ENCODE measurements at regions not wholly inside any gene's neighbourhood (a gene's known extent, or its start where the extent isn't known, plus 50 kb on each side); places are given as distances from the start of the nearest gene placed in this dataset.

DNA sequence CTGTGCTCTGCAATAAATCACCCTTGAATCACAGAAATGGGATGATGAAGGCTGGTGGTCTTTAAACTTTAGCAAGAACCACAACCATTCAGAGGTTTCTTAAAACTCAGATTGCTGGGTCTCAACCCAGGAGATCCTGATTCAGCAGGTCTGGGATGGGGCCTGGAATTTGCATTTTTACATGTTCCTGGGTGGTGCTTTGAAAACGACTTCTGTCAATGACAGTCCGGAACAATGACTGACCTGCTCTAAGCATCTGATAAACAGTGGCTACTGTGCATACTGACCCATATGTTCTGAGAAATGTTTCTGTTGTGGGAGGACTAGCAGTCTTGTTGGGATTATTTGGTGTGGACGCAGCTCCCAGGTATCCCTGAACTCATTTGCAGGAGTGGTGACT, 92.7 kb downstream of the GADD45G start:
- DNase-seq: no peak

DNA sequence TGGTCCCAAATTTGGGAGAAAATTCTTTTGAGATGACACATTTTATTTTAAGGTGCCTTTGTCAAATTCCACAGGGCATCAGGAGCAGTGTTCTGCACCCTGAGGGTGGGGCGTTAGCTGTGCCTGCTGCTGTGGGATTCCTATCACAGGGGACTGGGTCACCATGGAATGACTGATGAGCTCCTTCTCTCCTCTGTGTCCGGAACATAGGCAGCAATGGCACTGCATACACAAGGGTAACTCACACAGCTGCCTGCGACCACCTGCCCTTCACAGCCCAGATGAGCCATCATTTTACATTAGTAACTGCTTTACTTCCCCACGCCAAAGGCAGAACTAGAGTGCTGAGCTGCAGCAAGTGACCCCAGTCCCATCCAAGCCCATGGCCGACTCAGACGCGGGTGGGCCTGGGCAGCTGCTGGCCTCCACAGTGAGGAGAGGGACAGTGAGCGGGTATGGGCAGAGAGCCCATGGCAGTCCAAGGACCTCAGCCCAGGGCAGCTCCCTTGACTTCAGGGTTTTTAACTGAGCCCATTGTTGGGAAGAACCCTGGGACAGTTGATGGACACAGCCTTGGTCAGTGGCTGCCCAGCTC, 93.7 kb downstream of the GADD45G start:
- no peak for DNase-seq

DNA sequence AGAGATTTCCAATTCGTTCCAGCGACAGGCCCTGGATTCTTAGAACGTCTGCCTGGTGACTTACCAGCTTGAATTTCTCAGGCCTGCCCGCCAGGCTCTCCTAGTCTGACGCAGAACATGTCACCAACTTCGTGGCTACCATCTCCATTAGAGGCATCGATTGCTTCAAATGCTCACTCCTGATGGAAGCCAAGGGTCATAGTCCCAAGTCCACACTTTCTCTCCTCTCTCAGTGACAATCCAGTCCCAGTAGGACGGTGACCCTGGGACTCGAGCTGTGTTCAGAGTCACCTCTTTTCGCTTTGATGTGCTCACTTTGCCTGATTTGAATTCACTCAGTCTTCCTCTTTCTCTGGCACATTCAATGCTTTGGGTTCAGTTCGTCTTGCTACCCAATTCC, 94.8 kb downstream of the GADD45G start:
- DNase-seq: no peak

DNA sequence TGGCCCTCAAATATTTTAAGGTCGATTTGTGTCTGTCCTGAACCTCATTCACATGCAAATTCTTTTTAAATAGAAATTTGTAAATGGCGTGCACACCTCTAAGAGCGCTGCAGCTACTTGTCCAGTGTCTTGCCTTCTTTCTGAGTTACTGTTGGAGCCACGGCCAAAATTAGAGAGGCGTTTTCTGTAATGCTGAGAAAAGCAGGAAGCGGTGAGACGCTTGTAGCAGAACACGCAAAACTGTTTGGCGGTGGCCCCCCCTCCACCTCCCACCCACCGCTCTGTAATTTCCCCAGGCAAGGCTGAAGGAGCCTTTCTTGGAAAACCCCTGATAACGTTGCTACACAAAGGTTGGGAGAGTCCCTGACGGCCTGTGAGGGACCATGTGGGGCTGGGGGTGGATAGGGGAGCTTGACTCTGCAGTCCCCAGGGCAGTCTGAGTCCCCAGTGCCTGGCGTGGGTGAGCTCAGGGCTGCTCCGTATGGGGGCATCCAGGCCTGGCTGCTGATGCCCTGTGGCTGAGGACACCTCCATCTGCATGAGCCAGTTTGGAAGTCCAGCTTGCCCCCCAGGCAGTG, 96.5 kb downstream of the GADD45G start:
- DNase-seq: no peak

DNA sequence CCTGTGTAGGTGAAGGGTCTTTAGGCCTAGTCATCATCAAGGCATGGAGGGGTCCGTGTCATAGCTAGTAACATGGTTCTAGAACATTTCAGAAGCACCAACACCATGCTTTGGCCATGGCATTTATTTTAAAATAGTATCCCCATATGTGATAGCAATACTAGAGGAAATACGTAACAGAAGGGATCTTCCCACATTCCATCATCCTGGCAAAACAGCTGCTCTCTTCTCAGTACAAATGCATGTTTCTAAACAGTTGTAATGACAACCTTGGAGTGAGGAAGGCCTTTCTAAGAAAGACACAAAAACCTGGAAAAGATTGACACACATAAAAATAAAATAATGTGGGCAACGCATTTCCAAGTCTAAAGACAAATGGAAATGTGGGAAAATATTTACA, 97.6 kb downstream of the GADD45G start:
- DNase-seq: no peak

DNA sequence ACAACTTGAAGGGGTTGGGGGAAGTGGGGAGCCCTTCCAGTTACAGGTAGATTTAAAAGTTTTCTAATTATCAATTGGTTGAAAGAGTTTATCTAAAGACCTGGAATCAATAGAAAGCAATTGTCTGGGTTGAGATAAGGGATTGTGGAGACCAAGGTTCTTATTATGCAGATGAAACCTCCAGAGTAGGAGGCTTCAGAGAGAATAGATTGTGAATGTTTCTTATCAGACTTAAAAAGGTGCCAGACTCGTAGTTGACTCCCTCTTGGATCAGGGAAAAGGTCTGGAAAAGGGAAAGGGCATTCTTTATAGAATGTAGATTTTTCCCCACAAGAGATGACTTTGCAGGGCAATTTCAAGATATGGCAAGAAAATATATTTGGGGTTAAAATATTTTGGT, 100.8 kb downstream of the GADD45G start:
- no peak for DNase-seq

DNA sequence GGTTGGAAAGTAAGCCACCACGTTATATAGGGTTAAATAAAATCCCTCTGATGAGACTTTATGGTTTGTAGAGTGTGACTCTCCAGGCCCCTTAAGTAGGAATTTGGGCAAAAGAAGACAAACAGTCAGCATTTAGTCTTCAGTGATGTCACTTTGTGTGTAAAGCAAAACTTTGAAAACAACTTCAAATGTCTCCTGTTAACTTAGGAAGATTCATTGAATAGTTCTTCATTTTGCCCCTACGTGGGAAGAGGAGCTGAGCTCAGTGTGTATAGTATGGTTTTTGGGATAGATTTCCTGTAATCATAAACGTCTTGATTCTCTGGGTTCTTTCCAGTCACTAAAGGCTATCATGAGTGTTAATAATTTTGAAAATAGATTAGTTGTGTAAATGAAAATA, 101.3 kb downstream of the GADD45G start:
- DNase-seq: no peak

DNA sequence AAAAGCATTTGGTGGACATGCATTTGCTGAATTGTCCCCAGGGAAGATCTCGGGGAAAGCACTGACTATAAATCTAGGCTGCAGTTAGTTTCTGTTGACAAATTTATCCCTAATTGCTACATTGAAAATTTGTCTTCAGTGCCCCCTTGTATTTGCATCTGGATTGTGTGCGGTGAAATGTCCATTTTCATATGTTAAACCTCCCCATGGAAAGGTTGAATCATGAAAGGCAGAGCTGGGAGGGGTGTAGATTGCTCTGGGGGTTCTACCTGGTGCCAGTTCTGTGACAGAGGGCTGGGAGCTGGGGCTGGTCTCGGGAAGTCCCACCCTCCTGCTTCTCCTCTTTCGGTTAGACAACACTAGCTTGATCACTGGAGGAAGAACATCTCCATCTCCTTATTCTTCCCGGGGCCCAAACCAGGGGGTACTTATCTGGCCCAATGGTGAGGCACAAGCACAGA, 101.9 kb downstream of the GADD45G start:
- no peak for DNase-seq

DNA sequence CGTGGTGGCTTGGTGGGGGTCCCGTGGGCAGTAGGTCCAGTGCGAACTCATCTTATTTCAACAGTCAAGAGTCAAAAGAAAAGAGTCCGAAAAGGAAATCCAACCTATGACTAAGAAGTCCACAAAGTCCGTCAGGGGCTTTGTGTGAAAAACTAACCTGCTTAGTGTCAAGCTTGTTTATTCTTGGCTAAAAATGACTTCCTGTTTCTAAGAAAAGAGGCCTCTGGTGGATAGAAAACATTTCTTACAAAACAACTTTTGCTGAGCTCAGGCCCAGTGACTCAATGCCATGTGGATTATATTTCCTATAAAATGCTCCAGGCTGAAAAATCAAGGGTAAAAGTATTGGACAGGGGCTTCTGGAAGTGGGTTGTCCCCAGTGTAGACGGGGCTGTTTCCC, 105.9 kb downstream of the GADD45G start:
- DNase-seq: no peak

DNA sequence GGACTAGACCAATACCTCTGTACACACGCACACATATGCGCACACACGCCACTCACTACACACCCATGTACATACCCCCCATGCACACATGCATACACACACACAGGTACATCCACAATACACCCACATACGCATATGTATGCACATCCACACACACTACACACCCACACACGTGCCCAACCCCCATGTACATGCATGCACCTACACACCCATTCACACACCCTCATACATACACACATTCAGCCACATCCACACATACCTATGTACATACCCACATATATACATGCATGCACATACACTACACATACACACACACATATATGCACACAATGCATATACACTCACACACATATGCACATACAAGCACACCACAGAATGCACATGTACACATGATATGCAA, 107.1 kb downstream of the GADD45G start:
- DNase-seq: no peak

DNA sequence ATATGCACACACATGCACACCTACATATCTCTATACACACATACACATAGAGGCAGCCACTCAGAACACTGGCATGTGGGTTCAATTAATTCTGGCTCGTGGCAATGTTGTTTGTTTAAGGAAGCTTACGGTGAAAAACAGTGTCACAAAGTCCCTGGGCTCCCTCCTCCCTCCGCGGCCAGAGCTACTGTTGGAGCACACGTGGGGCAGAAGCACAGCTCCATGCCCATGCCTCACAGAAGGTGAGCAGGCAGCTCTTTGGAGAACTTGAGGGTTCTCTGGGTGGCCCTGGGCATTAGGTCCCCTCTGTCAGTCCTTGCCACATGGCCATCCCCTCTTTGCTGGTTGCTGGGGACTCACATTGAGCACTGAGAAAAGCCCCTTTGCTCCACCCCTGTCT, 107.5 kb downstream of the GADD45G start:
- DNase-seq: no peak

DNA sequence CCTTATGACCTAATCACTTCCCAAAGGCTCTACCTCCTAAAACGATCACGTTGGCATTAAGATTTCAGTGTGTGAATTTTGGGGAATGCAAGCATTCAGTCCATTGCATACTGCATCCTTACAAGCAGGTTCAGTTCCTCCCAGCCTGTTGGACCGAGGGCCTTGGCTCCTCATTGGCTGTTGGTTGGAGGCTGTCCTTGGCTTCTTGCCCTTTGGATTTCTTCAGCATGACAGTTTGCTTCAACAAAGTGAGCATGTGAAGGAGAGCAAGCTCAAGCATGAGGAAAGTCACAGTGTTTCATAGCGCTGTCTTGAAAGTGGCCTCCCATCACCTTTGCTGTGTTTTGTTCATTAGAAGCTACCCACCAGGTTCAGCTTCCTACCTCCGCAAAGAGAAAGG, 109.5 kb downstream of the GADD45G start:
- DNase-seq: no peak

DNA sequence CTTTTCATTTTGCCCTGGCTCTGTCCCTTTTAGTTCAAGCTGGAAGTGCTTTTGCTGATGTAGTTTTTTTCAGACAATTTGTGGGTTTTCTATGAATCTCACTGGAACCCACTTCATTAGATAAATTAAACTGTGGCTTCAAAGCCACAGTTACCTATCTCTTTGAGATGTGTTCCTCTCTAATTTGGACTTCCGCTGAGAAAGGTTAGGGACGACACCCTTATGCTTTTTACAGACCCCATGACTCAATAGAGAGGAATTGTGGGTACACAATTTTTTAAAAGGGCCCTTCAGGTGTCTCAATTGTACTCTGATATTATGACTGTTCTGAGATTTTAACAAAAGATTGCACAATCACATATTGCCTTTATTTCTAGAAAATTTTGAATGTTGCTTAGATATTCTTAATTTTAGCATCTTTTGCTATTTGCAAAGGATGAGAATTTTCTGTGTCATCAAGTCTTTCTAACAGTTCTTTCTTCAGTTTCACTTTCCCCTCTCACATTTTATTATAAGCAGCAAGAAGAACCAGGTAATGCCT, 110.6 kb downstream of the GADD45G start:
- no peak for DNase-seq

DNA sequence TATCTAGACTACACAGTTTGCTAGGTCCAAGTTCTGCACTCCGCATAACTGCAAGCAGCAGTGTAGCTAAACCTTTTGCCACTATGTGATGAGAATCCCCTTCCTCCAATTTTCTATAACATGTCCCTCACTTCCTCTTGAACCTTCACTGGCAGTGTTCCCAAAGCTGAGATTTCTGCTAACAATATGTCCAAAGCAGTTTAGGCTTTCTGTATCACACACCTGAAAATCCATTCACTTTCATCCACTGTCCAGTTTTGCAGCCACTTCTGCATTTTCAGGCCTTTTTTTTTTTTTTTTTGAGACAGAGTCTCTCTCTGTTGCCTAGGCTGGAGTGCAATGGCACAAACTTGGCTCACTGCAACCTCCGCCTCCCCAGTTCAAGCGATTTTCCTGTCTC, 111.1 kb downstream of the GADD45G start:
- no peak for DNase-seq

DNA sequence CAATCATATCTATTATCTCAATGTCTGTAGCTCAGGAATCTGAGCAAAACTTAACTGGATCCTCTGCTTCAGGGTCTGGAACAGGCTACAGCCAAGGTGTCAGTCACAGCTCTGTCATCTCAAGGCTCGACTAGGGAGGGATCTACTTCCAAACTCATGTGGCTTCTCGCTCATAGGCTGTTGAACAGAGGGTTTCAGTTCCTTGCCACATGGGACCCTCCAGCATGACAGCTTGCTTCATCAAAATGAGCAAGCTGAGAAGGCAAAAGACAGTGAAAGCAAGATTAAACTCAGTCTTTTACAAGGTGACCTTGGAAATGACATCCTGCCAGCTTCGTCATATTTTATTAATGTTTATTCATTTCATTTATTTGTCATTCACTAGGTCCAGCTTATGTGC, 111.7 kb downstream of the GADD45G start:
- no peak for DNase-seq

DNA sequence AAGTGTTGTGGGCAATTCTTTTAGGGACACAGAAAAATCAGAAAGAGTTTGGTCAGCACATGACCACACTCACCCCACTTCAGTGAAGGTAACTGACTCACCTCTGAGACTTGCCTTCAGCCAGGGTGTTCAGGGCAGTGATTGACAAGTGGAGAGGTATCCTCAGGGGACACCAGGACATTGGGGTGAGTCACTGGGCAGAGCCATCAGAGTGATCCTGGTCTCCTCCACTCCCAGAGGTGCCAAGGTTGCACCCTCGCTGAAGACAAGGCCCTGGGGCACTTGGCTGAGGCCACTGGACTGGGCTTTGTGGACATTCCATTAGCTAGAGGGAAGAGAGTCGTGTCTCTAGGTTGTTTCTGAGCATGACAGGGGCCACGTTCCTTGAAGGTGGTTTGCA, 113.4 kb downstream of the GADD45G start:
- no peak for DNase-seq

DNA sequence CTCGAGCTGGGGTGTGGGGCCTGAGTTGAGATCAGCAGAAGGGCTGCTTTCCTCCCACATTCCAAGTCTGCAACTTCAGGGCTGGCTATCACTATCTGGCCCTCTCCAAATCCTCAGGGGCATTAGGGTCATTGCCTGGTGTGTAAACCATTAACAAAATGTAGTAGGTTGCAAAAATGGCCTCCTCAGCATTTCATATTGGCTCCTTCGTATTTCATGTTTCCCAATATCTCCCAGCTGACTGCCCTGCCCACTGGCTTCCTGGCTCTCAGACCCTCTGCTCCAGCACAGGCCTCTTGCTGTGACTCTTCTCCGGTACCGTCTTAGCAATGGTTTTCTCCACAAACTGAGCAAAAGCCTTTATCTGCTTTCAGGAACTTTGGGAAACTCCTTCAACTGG, 113.8 kb downstream of the GADD45G start:
- DNase-seq: no peak

DNA sequence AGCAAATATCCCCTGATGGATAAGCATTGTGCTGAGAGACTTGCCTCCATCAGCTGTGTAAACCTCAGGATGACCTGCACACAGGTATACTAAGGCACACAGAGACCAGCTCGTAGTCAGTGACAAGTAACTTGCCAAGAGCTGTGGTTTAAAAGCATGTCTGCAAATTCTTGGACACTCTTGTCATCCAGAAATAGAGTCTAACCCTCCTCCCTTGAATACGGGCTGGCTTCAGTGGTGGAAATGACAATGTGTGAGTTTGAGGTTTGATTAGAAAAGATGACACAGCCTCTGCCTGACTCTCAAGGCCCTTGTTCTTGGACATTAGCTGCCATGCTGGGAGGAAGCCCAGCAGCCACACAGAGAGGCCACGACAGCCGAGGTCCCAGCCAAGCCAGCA, 114.4 kb downstream of the GADD45G start:
- no peak for DNase-seq

DNA sequence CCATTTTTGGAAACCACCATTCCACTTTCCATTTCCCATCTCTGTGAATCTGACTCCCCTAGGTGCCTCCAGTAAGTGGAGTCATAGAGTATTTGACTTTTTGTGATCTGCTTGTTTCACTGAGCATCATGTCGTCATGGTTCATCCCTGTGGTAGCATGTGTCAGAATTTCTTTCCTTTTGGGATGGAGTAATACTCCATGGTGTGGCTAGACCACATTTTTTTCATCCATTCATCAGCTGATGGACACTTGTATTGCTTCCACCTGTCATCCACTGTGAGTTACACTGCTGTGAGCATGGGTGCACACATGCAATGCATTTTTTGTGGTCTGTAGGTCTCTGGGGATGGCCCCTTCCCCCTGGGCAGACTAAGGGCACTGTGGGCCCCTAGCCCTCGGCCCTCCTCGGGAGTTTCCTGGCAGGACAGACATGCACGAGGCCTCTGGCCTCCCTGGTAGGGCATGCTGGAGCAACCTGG, 115.9 kb downstream of the GADD45G start:
- DNase-seq: no peak

DNA sequence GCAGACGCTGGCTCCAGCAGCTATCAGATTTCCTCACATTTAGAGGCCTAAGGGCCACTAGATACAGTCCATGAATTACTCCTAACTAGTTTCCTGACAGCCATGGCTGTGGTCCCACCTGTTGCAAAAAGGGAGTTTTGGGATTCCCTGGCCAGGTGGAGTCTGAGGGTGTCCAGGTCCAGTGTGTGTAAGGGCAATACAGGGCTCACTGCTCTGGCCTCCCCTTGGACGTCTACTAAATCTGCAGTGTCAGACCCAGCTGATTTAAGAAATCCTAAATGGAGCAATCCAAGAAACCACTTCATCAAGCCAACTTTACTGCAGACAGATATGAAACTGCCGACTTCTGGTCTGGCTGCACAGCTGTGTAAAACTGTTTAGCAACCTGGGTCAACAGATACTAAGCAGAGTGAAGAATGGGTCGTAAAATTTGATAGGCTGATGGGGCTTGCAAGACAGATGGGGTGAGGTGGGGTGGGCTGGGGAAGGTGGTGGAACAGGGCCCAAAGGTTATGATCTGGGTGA, 116.4 kb downstream of the GADD45G start:
- no peak for DNase-seq

DNA sequence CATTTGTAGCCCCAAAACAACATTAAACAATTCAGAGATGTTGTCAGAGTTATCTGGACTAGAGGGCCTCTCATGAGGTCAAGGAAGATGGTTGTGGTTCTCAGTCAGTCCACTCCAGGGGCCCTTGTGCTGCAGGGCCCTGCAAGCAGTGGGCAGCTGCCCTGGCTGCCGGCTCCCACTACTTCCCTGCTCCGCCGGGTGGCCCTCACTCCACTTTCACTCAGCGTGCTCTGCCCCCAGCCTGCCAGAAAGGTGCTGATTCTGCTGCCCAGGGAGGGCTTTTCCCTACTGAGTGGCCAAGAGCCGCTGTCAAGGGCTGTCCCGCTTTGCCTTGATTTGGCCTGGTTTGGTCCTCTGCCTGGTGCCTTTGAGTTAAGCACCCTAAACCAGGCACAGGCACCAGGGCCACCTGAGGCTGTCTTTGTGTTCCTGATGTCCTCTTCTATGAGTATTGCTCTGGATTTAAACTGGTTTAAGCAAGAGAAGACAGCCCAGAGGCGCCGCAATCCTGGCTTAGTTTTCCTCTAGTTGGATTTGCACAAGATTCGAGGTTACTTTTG, 117.2 kb downstream of the GADD45G start:
- DNase-seq: no peak

DNA sequence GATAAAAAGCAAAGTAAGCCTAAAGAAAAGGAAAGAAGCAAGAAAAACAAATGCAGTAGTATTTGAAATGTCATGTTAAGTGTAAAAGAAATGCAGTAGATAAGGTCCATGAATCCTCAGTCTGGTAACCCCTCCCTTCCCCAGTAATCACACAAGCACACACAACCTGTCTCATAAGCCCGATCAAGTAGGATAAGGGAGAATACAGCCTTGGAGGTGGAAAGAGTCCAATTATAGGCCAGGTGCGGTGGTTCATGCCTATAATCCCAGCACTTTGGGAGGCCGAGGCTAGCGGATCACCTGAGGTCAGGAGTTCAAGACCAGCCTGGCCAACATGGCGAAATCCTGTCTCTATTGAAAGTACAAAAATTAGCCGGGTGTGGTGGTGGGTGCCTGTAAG, 117.9 kb downstream of the GADD45G start:
- DNase-seq: no peak

DNA sequence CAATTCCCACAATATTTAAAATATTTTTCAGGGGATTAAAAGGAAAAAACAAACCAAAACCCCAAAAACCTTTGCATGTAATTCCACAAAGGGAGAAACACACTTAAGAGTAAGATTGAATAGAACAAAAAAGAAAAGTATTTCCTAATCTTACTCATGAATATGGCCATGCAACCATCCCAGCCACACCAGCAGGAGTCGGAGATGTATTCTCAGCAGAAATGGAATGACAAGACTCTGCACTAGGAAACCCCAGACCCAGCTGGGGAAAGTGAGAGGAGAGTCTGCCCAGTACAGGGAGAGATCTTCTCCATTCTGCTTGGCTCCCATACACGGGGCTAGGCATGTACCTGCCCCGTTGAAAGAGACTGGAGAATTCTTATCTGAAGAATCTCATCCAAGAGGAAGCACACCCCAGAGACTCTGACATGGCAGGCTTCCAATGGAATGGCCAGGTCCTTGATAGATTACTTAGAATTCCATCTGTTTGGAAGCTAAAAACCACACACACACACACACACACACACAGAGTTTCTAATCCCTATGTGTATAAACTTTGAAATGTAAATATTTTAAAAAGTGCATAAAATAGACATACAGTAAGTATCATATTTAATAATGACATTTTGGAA, 118.8 kb downstream of the GADD45G start:
- DNase-seq: no peak

DNA sequence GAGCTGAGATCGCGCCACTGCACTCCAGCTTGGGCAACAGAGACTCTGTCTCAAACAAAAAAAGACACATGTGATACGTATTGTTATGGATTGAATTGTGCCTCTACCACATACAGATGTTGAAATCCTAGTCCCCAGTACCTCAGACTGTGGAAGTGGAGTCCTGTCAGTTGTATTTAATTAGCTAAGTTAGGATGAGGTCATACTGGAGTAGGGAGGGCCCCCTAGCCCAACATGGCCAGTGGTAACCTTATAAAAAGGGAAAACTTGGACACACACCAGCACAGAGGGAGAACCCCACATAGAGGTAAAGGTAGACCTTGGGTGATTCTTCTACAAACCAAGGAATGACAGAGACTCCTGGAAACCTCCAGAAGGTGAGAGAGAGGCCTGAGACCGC, 119.8 kb downstream of the GADD45G start:
- no peak for DNase-seq
